AG09319 (cell line): ENCODE measurements at regions not wholly inside any gene's neighbourhood (a gene's known extent, or its start where the extent isn't known, plus 50 kb on each side); places are given as distances from the start of the nearest gene placed in this dataset.
A peak's percentile ranks its signal among the peaks of the same experiment; 100 is the strongest.

ENCODE experiments used
- DNase-seq: peaks from one replicate; pipeline ENCODE4 v3.0.0-alpha.2; 2010; ENCODE audit warnings: low read depth; ENCODE audit errors: extremely low read depth
- CTCF ChIP-seq: IDR thresholded peaks from 2 replicates; pipeline ENCODE4 v1.5.1; 2011; ENCODE audit warnings: low read depth, mild to moderate bottlenecking, inconsistent platforms, low read length, moderate library complexity

- DNase-seq: peak; percentile 16
- TF ChIP-seq CTCF: no peak
These were observed 133.6 kb downstream of the SP3 start for GRCh38 chr2:173831312-173832229.

DNA sequence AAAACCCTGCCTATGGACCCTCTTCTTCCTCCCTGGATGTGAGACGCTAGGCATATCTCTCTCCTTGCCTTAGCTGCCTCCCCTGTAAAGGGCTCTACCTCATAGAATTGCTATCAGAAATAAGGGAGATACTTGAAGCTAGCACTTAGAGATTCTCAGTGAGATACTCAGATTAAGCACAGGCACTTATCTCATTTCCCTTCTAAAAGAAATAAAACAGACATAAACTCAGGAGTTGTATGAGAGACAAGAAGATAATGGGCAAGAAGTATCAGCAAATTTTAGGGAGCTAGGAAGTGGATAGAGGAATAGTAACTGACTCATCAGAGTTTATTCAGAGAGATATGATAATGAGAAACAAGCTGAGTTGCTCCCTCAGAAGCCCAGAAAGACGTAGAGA, 131.0 kb downstream of the SP3 start:
- no peak for TF ChIP-seq CTCF
- no peak for DNase-seq

GRCh38 chr2:173835726-173836125, 129.4 kb downstream of the SP3 start:
- DNase-seq: no peak
- no peak for TF ChIP-seq CTCF

DNA sequence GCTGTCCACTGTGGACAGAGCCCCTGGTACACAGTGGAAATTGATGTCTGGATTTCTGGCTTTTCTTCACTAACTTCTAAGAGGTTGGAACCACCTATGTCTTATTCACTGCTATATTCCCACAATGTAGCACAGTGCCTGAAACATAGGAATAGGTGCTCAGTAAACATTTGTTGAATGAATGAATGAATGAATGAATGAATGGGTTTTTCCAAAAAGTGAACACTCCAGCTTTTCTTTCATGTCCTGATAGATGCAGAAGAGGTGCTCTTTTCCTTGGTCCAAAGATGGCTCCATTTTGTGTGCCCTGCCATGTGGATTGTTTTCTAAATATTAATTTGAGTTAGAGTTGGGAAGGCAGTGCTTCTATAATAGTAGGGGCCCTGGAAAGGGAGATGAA, 124.1 kb downstream of the SP3 start:
- TF ChIP-seq CTCF: no peak
- DNase-seq: no peak

GRCh38 chr2:173843526-173843925, 121.6 kb downstream of the SP3 start:
- no peak for DNase-seq
- TF ChIP-seq CTCF: no peak

GRCh38 chr2:173851141-173851641, 114.0 kb downstream of the SP3 start:
- TF ChIP-seq CTCF: no peak; the same call in 1 of the 2 replicates

GRCh38 chr2:173854141-173854540, 111.0 kb downstream of the SP3 start:
- DNase-seq: no peak
- no peak for TF ChIP-seq CTCF

More at GRCh38 chr2:173851141-173851641, 114.0 kb downstream of the SP3 start:
- DNase-seq: no peak
